ENCODE measurements at regions not wholly inside any gene's neighbourhood (a gene's known extent, or its start where the extent isn't known, plus 50 kb on each side); places are given as distances from the start of the nearest gene placed in this dataset.

GRCh38 chr2:148567716-148568115, 76.8 kb upstream of the EPC2 start:
- no peak for DNase-seq

GRCh38 chr2:148568597-148568996, 76.0 kb upstream of the EPC2 start:
- no peak for DNase-seq

DNA sequence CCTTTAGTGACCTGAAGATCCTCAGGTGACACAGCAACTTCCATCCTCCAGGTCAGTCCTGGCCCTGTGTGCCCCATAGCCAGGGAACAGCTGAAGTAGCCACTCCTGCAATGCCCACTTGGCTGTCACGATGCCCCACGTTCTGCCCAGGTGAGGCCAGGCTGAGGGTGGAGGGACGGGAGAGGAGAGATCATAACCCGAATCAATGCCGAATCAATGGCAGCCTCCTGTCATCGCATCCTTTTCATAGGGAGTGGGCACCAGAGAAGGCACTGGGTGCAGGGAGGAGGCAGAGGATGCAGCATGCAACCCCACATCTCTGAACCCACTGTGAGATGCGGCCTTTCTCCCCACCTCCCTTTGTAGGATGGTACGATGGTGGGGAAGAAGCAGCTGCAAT, 75.3 kb upstream of the EPC2 start:
- no peak for DNase-seq

GRCh38 chr2:148570989-148571388, 73.6 kb upstream of the EPC2 start:
- no peak for DNase-seq

DNA sequence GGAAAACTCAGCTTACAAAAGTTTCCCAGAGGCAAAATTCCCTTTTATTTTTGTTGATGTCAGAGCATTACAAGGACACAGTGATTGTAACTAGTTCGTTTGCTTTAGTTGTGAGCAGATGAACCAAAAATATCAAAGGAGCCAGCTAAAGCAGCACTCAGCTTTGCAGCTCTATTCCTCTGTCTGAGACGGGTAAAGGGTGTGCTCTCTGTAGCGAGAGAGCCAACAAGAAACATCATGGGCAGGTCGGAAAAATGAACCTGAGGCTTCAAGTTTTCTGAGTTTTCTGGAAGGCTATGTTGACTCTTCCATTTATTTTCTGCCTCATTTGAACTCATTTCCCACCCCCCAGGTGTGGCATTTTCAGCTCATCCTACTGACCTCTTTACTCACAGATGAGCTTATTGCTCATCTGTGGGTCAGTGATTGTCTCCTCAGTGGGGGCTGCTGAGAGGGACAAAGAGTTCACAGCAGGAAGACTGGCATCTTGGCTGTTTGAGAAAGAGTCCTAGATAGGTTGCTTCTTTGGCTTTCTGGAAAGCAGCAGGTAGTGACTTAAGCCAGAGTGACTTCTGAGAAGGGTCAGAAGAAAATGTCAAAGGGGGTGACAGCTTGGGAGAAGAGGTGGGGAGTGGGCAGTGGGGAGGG, 66.6 kb upstream of the EPC2 start:
- DNase-seq = no peak

GRCh38 chr2:148578493-148578884, 66.1 kb upstream of the EPC2 start:
- no peak for DNase-seq

DNA sequence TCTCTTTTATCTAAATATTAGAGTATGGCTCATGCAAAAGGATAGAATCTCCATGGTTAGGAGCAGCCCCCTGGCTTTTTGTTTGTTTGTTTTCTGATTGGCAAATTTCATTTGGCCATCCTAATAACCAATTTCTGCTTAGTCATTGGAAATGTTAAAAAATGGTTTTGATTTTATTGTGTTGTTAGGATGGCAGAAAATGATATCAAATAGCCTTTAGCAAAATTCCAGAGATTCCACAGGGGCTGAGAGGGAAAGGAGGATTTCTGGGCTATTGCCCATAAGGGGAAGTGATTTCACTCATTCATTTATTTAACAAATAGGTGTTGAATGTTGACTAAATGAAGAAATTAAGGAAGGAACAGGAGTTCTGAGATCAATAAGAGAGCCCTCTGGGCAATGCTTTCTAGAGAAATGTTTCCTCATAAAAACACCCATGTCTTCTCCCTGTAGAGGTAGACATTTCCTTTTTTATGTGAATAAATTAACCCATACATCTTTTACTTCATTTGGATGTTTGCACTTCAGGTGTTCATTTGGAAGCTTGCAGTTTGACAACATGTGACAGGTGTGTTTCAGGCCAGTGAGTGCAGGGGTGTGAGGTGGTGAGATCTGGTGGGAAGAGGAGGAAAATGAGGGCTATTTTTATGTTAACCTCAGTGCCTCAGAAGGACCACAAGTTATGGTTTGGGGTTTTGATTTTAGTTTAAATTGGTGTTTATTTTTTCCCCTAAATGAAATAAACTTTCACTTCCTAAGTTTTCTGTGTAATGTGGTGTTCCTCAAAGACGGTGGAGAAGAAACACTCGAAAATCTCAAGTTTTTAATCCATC, 61.7 kb upstream of the EPC2 start:
- DNase-seq = peak; percentile 1

DNA sequence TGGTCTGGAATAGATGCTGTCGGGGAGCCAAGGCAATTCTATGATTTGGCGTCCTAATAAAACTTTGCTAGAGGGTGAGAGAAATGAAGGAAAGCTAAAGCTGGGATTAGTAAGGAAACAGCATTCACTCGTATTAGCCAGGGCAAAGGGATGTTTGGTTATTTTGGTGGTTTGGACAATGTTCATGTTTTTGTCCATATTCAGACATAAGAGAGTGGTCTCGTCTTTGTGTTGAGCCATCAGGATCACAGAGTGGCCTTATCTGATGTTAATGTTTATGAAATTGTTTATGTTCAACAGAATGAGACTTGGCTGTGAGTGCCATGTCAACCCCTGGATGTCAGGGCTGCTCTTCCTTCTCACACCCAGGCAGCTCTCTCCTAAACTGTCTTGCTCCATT, 58.9 kb upstream of the EPC2 start:
- no peak for DNase-seq

DNA sequence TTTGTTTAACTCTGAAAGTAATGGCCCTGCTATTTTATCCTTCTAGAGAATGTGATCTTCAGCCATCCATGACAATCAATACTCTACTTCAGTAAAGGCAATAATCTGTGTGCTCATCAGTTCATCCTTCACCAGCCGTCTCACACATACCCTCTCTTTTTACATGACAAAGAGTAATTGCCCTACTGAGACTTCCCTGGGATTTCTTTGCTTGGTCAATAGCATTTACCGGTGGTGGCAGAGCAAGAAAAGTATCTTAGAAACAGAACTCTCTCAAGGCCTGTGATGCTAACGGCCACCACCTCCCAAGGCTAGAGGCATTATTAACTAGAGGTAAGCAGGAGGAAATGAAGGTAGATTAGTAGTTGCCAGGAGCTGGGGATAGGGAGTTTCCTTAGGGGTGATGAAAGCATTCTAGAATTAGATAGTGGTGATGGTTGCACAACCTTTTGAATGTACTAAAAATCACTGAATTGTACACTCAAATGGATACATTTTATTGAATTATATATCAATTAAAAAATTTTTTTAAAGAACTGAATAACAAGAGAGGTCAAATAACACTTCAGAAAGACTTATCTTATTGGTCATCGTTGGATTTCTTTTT, 57.9 kb upstream of the EPC2 start:
- DNase-seq = no peak

DNA sequence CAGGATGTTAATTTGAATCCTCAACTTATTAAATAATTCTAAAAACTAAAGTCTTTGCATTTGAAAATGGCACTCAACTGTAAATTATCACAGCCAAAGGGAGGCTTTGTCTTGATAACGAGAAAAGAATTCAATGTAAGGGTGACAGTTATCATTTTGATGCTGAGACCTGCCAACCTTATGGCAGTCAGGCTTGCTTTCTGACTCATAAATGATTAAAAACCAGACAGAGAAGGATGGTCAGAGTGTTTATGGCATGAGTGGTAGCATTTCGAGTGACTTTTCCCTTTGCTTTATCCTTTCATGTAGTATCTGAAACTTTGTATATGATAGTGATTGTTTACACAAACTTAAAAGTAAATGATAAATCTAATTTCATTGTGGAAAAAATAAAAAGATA, 53.9 kb upstream of the EPC2 start:
- no peak for DNase-seq

DNA sequence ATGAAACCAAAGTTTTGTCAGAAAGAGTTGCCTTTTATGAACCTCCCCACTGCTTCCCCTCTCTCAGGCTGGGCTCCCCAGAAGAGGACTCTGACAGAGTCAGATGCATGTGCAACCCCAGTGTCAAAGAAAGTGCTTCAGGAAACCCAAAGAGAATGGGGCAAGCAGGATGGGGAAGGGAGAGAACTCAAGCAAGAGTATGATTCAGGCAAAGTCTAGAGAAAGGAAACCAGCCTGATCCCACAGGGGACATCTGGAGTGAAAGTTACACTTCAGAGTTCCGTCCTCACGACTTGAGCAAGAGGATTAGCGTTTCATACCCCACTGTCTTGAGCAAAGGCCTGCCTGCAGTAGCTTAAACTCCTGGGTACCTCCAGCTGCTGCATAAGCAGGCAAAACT, 51.8 kb upstream of the EPC2 start:
- DNase-seq = no peak

DNA sequence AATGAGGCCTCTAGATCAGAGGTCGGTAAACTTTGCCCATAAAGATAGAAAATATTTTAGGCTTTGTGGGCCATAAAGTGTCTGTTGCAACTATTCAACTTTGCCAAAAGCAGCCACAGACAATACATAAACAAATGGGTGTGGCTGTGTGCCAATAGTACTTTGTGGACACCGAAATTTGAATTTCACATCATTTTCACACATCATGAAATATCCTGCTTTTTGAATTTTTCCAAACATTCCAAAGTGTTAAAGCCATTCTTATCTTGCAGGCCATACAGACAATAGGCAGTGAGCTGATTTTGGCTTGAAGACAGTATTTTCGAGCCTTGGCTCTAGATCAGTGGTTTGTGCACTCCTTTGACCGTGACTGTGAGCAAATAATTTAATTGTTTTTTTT, 51.1 kb upstream of the EPC2 start:
- no peak for DNase-seq

- DNase-seq = no peak
These were observed 50.3 kb upstream of the EPC2 start for GRCh38 chr2:148594216-148594615.
